Osteoblast (primary cell): ENCODE measurements at regions not wholly inside any gene's neighbourhood (a gene's known extent, or its start where the extent isn't known, plus 50 kb on each side); places are given as distances from the start of the nearest gene placed in this dataset.
"Not testable (repeated sequence)": the region's sequence is repeated elsewhere in the genome, so short reads cannot be mapped to it uniquely, and the experiment has no call there.

ENCODE experiments used
- DNase-seq: peaks from one replicate; pipeline ENCODE4 v3.0.0; 2011; ENCODE audit warnings: low spot score, mixed read lengths; ENCODE audit not compliant: insufficient read length; ENCODE audit errors: missing footprints
- H2AFZ ChIP-seq: 2 replicates; pipeline ENCODE4 v1.6.0; 2011; ENCODE audit warnings: mild to moderate bottlenecking, low read length
- H3K27ac ChIP-seq: 2 replicates; pipeline ENCODE4 v1.5.1; 2011; ENCODE audit warnings: mild to moderate bottlenecking, low read depth, low read length, moderate library complexity
- H3K27me3 ChIP-seq: 2 replicates; pipeline ENCODE4 v1.6.0; 2012; ENCODE audit warnings: mild to moderate bottlenecking, control low read depth, inconsistent platforms, low read length, moderate library complexity; ENCODE audit not compliant: insufficient read depth
- H3K36me3 ChIP-seq: 2 replicates; pipeline ENCODE4 v1.5.1; 2011; ENCODE audit warnings: mild to moderate bottlenecking, low read length, control low read depth, moderate library complexity; ENCODE audit not compliant: insufficient read depth
- H3K4me1 ChIP-seq: 2 replicates; pipeline ENCODE4 v1.5.1; 2011; ENCODE audit warnings: mild to moderate bottlenecking, low read length, control low read depth, moderate library complexity; ENCODE audit not compliant: insufficient read depth
- H3K4me2 ChIP-seq: 2 replicates; pipeline ENCODE4 v1.6.0; 2011; ENCODE audit warnings: mild to moderate bottlenecking, low read length; ENCODE audit not compliant: insufficient read depth
- H3K4me3 ChIP-seq: fragments of 200-600 bp; sonication (generic); 3 replicates; pipeline ENCODE4 v1.5.1; 2012; ENCODE audit warnings: mild to moderate bottlenecking, low read length, inconsistent platforms; ENCODE audit not compliant: insufficient read depth
- H3K79me2 ChIP-seq: 2 replicates; pipeline ENCODE4 v1.6.0; 2012; ENCODE audit warnings: mild to moderate bottlenecking, low read length, control low read depth, inconsistent platforms; ENCODE audit not compliant: insufficient read depth
- H3K9me3 ChIP-seq: 2 replicates; pipeline ENCODE4 v1.5.1; 2011; ENCODE audit warnings: low read depth, low read length, control low read depth
- H4K20me1 ChIP-seq: 2 replicates; pipeline ENCODE4 v1.6.0; 2012; ENCODE audit warnings: mild to moderate bottlenecking, low read length, control low read depth; ENCODE audit not compliant: insufficient read depth
- CTCF ChIP-seq: IDR thresholded peaks from 2 replicates; pipeline ENCODE4 v1.5.1; 2011; ENCODE audit warnings: mild to moderate bottlenecking, low read depth, low read length, moderate library complexity; ENCODE audit errors: extremely low read depth

- DNase-seq, result no peak
- no peaks in the 10 kb centered on the region for H4K20me1 ChIP-seq
- H3K36me3 ChIP-seq, result no peaks in the 10 kb centered on the region
- no peaks in the 10 kb centered on the region for H3K9me3 ChIP-seq
- no peak overlapping the region for H3K4me3 ChIP-seq
- no peak overlapping the region for H3K27ac ChIP-seq
- no peak for TF ChIP-seq CTCF
- no peaks in the 10 kb centered on the region for H3K4me1 ChIP-seq
- H3K27me3 ChIP-seq, result no peaks in the 10 kb centered on the region
- no peak overlapping the region for H3K4me2 ChIP-seq
- no peaks in the 10 kb centered on the region for H3K79me2 ChIP-seq
- H2AFZ ChIP-seq, result no peak overlapping the region
Observed at GRCh38 chr16:13839577-13839976, 80.4 kb upstream of the ERCC4 start.

- Histone ChIP-seq H3K9me3 (no peaks in the 10 kb centered on the region), H3K79me2 (no peaks in the 10 kb centered on the region), H3K27me3 (no peaks in the 10 kb centered on the region), H2AFZ (no peak overlapping the region), H3K36me3 (no peaks in the 10 kb centered on the region), H3K4me3 (no peak overlapping the region), H3K27ac (no peak overlapping the region), H3K4me2 (no peak overlapping the region), H4K20me1 (no peaks in the 10 kb centered on the region), H3K4me1 (no peaks in the 10 kb centered on the region)
- DNase-seq, result no peak
- no peak for TF ChIP-seq CTCF
Observed at GRCh38 chr16:13845232-13845631, 74.7 kb upstream of the ERCC4 start.

- Histone ChIP-seq H3K4me3 (no peak overlapping the region), H3K27ac (no peak overlapping the region), H2AFZ (no peak overlapping the region), H3K27me3 (no peaks in the 10 kb centered on the region), H3K79me2 (no peaks in the 10 kb centered on the region), H4K20me1 (no peaks in the 10 kb centered on the region), H3K9me3 (no peaks in the 10 kb centered on the region), H3K4me1 (no peaks in the 10 kb centered on the region), H3K36me3 (no peaks in the 10 kb centered on the region), H3K4me2 (no peak overlapping the region)
- DNase-seq, result no peak
- TF ChIP-seq CTCF, result no peak
Observed at GRCh38 chr16:13848795-13849194, 71.2 kb upstream of the ERCC4 start.

GRCh38 chr16:13850173-13850572, 69.8 kb upstream of the ERCC4 start:
- not testable (repeated sequence) for H3K27me3 ChIP-seq, H3K79me2 ChIP-seq, H3K9me3 ChIP-seq, H3K27ac ChIP-seq, DNase-seq, H3K4me1 ChIP-seq, H2AFZ ChIP-seq, H3K4me2 ChIP-seq, H4K20me1 ChIP-seq, H3K4me3 ChIP-seq, H3K36me3 ChIP-seq

GRCh38 chr16:13852827-13853226, 67.1 kb upstream of the ERCC4 start:
- no peak overlapping the region for H3K27ac ChIP-seq
- no peak overlapping the region for H3K4me3 ChIP-seq
- no peak overlapping the region for H2AFZ ChIP-seq
- H3K79me2 ChIP-seq, result no peaks in the 10 kb centered on the region
- H3K27me3 ChIP-seq, result no peaks in the 10 kb centered on the region
- H3K4me2 ChIP-seq, result no peak overlapping the region
- no peak for DNase-seq
- H3K4me1 ChIP-seq, result no peaks in the 10 kb centered on the region
- H3K36me3 ChIP-seq, result no peaks in the 10 kb centered on the region
- no peak for TF ChIP-seq CTCF
- H4K20me1 ChIP-seq, result no peaks in the 10 kb centered on the region
- H3K9me3 ChIP-seq, result no peaks in the 10 kb centered on the region
